HFFc6 (cell line): ENCODE measurements at regions not wholly inside any gene's neighbourhood (a gene's known extent, or its start where the extent isn't known, plus 50 kb on each side); places are given as distances from the start of the nearest gene placed in this dataset.

ENCODE experiments used
- DNase-seq: peaks from one replicate; pipeline ENCODE4 v3.0.0-alpha.2; 2018
- H3K27ac Mint-ChIP-seq: 2 replicates; pipeline ENCODE4 v1.8.0; 2020; ENCODE audit warnings: mild to moderate bottlenecking, mixed read lengths
- H3K27me3 Mint-ChIP-seq: 2 replicates; pipeline ENCODE4 v1.8.0; 2021; ENCODE audit warnings: mild to moderate bottlenecking, moderate library complexity, mixed read lengths; ENCODE audit not compliant: insufficient read depth
- H3K36me3 Mint-ChIP-seq: 2 replicates; pipeline ENCODE4 v1.8.0; 2021; ENCODE audit warnings: low read depth, mixed read lengths
- H3K4me1 Mint-ChIP-seq: 2 replicates; pipeline ENCODE4 v1.8.0; 2020; ENCODE audit warnings: low read depth, mixed read lengths
- H3K4me3 Mint-ChIP-seq: 2 replicates; pipeline ENCODE4 v1.8.0; 2020; ENCODE audit warnings: mild to moderate bottlenecking, moderate library complexity, mixed read lengths
- H3K9me3 Mint-ChIP-seq: 2 replicates; pipeline ENCODE4 v1.8.0; 2020; ENCODE audit warnings: mild to moderate bottlenecking, mixed read lengths
- CTCF ChIP-seq: fragments of 200-600 bp; sonication (generic); IDR thresholded peaks from 2 replicates; pipeline ENCODE4 v1.5.0; 2021; ENCODE audit warnings: antibody characterized with exemption, mild to moderate bottlenecking

- H3K27ac Mint-ChIP-seq = no peak overlapping the region
- H3K36me3 Mint-ChIP-seq = no peaks in the 10 kb centered on the region; the same call in 1 of the 2 replicates
- peaks cover 15% of the 10 kb centered on the region for H3K4me1 Mint-ChIP-seq
- no peaks in the 10 kb centered on the region for H3K9me3 Mint-ChIP-seq
- H3K4me3 Mint-ChIP-seq = no peak overlapping the region
- no peak for DNase-seq
- no peak for TF ChIP-seq CTCF
- no peaks in the 10 kb centered on the region; the same call in 1 of the 2 replicates for H3K27me3 Mint-ChIP-seq
These were observed 101.2 kb upstream of the KIT start for GRCh38 chr4:54556587-54556986.

- Mint-ChIP-seq H3K27me3 (no peaks in the 10 kb centered on the region; the same call in 1 of the 2 replicates), H3K9me3 (no peaks in the 10 kb centered on the region), H3K4me3 (no peak overlapping the region), H3K27ac (no peak overlapping the region), H3K36me3 (no peaks in the 10 kb centered on the region), H3K4me1 (no peaks in the 10 kb centered on the region; the same call in 1 of the 2 replicates)
- no peak for DNase-seq
- no peak for TF ChIP-seq CTCF
These were observed 98.7 kb upstream of the KIT start for GRCh38 chr4:54558889-54559677.

GRCh38 chr4:54560513-54560912 lies 97.2 kb upstream of the KIT start:
- H3K4me1 Mint-ChIP-seq = no peaks in the 10 kb centered on the region; the same call in 1 of the 2 replicates
- no peak overlapping the region for H3K4me3 Mint-ChIP-seq
- H3K9me3 Mint-ChIP-seq = no peaks in the 10 kb centered on the region
- no peaks in the 10 kb centered on the region; the same call in 1 of the 2 replicates for H3K27me3 Mint-ChIP-seq
- no peak overlapping the region for H3K27ac Mint-ChIP-seq
- no peak for DNase-seq
- no peaks in the 10 kb centered on the region for H3K36me3 Mint-ChIP-seq
- no peak for TF ChIP-seq CTCF

- TF ChIP-seq CTCF = no peak
- Mint-ChIP-seq H3K9me3 (no peaks in the 10 kb centered on the region), H3K4me1 (no peaks in the 10 kb centered on the region; the same call in 1 of the 2 replicates), H3K36me3 (no peaks in the 10 kb centered on the region), H3K27me3 (no peaks in the 10 kb centered on the region; the same call in 1 of the 2 replicates), H3K27ac (no peak overlapping the region), H3K4me3 (no peak overlapping the region)
- no peak for DNase-seq
These were observed 95.8 kb upstream of the KIT start for GRCh38 chr4:54561940-54562339.

- no peaks in the 10 kb centered on the region for H3K36me3 Mint-ChIP-seq
- no peaks in the 10 kb centered on the region for H3K9me3 Mint-ChIP-seq
- H3K4me1 Mint-ChIP-seq = peaks cover 17% of the 10 kb centered on the region
- TF ChIP-seq CTCF = no peak
- DNase-seq = no peak
- no peak overlapping the region for H3K27ac Mint-ChIP-seq
- no peaks in the 10 kb centered on the region; the same call in 1 of the 2 replicates for H3K27me3 Mint-ChIP-seq
- no peak overlapping the region for H3K4me3 Mint-ChIP-seq
These were observed 91.1 kb upstream of the KIT start for GRCh38 chr4:54566608-54567007.
